Body of pancreas (tissue), 4 donors: ENCODE measurements at regions not wholly inside any gene's neighbourhood (a gene's known extent, or its start where the extent isn't known, plus 50 kb on each side); places are given as distances from the start of the nearest gene placed in this dataset.

ENCODE experiments used
- ATAC-seq: fragments of 150-250 bp; one replicate; pipeline ENCODE4 v1.9.1; 2016
- DNase-seq, 4 donors: peaks; one replicate each; pipeline ENCODE4 v3.0.0-alpha.2; 2019
- H3K27ac ChIP-seq, 4 donors: fragments of 200-600 bp; sonication (generic); 1 replicate in 3 of 4; 2 replicates in 1 of 4; pipeline versions ENCODE4 v1.5.1 to v1.6.1; 2016 to 2019; ENCODE audit warnings: mild to moderate bottlenecking in 1 of 4, mixed read lengths in 1 of 4, moderate library complexity in 1 of 4
- H3K27me3 ChIP-seq, 2 donors: fragments of 200-600 bp; sonication (generic); one replicate each; pipeline ENCODE4 v1.6.0; 2016; ENCODE audit warnings: mild to moderate bottlenecking in 1 of 2
- H3K36me3 ChIP-seq, 2 donors: fragments of 200-600 bp; sonication (generic); replicated peaks in 1 of 2; 2 replicates each; pipeline ENCODE4 v1.5.1; 2016; ENCODE audit warnings: low read depth in 2 of 2; ENCODE audit not compliant: insufficient read depth in 1 of 2
- H3K4me1 ChIP-seq: fragments of 200-600 bp; sonication (generic); one replicate; pipeline ENCODE4 v1.6.0; 2016
- H3K4me3 ChIP-seq, 2 donors: fragments of 200-600 bp; sonication (generic); 1 replicate in 1 of 2; 2 replicates in 1 of 2; pipeline ENCODE4 v1.5.1; 2016 to 2019
- H3K9me3 ChIP-seq, 3 donors: fragments of 200-600 bp; sonication (generic); 1 replicate in 2 of 3; 2 replicates in 1 of 3; pipeline ENCODE4 v1.5.1; 2016
- CTCF ChIP-seq, 7 experiments: fragments of 450-650 bp in 4 of 7; fragments of 200-600 bp in 3 of 7; sonication (generic) in 3 of 7; IDR thresholded peaks; one replicate each; pipeline ENCODE4 v1.5.1; 2016 to 2019; ENCODE audit warnings: antibody characterized with exemption in 7 of 7
- POLR2A ChIP-seq, 3 donors: fragments of 450-650 bp; IDR thresholded peaks; one replicate each; pipeline ENCODE4 v1.6.1; 2016; ENCODE audit warnings: antibody characterized with exemption in 3 of 3, mild to moderate bottlenecking in 2 of 3
- WGBS, 2 donors: methylation state at CpG; one replicate each; pipeline ENCODE4 v1.1.5; 2017; 5-methylcytosine and 5-hydroxymethylcytosine counted together
- intact Hi-C: fragments of 100-400 bp; cut with DNase I; formaldehyde crosslinking; loops from one replicate; pipeline ENCODE4 v1.15.1; 2023

- TF ChIP-seq CTCF (IDR thresholded peaks at IDR 0.05) = no peak
- no peak for TF ChIP-seq POLR2A (IDR thresholded peaks at IDR 0.05)
- Histone ChIP-seq H3K4me3 (no peak overlapping the region), H3K27ac (no peak overlapping the region), H3K27me3 (no peaks in the 10 kb centered on the region), H3K36me3 (no peaks in the 10 kb centered on the region), H3K9me3 (no peaks in the 10 kb centered on the region), H3K4me1 (no peaks in the 10 kb centered on the region)
- intact Hi-C loops = no loop called here
- 64 to 70% methylated on average over 7 of the region's 7 CpGs for WGBS, 2 donors
- ATAC-seq (no peak), DNase-seq (no peak)
Measured at GRCh38 chr5:126334760-126335159, 88.4 kb upstream of the GRAMD2B start.

- intact Hi-C loops = no loop called here
- no peak for ATAC-seq
- TF ChIP-seq CTCF (IDR thresholded peaks at IDR 0.05) = no peak
Measured at GRCh38 chr5:126335886-126336285, 87.3 kb upstream of the GRAMD2B start.

GRCh38 chr5:126338635-126339034, 84.6 kb upstream of the GRAMD2B start:
- intact Hi-C loops = no loop called here
- Histone ChIP-seq H3K9me3 (no peaks in the 10 kb centered on the region), H3K27ac (no peak overlapping the region), H3K4me3 (no peak overlapping the region), H3K4me1 (no peaks in the 10 kb centered on the region), H3K36me3 (no peaks in the 10 kb centered on the region), H3K27me3 (no peaks in the 10 kb centered on the region)
- no peak for ATAC-seq
- TF ChIP-seq POLR2A (IDR thresholded peaks at IDR 0.05) = no peak
- no peak for TF ChIP-seq CTCF (IDR thresholded peaks at IDR 0.05)
- DNase-seq = no peak
- WGBS, 2 donors = 57 to 66% methylated on average over 7 of the region's 7 CpGs

More at GRCh38 chr5:126335886-126336285, 87.3 kb upstream of the GRAMD2B start:
- Histone ChIP-seq H3K9me3 (no peaks in the 10 kb centered on the region), H3K4me3 (no peak overlapping the region), H3K36me3 (no peaks in the 10 kb centered on the region), H3K4me1 (no peaks in the 10 kb centered on the region), H3K27ac (no peak overlapping the region), H3K27me3 (no peaks in the 10 kb centered on the region)
- no peak for DNase-seq
- 45 to 47% methylated on average over 2 of the region's 2 CpGs for WGBS, 2 donors

GRCh38 chr5:126339215-126339805, 83.9 kb upstream of the GRAMD2B start:
- no peak overlapping the region for H3K27ac ChIP-seq
- WGBS, 2 donors = 17 to 20% methylated on average over 4 of the region's 4 CpGs
- ATAC-seq (peak; percentile 58), DNase-seq (peak; percentile 45 to 68 (median 58))
- H3K4me1 ChIP-seq = no peaks in the 10 kb centered on the region
- no peak overlapping the region for H3K4me3 ChIP-seq
- no peaks in the 10 kb centered on the region for H3K9me3 ChIP-seq
- no peaks in the 10 kb centered on the region for H3K27me3 ChIP-seq
- no peak for TF ChIP-seq POLR2A (IDR thresholded peaks at IDR 0.05)
- TF ChIP-seq CTCF (IDR thresholded peaks at IDR 0.05) = peak; percentile 53 to 95 (median 82)
- H3K36me3 ChIP-seq = no peaks in the 10 kb centered on the region
- intact Hi-C loops = no loop called here

- H3K27me3 ChIP-seq = no peaks in the 10 kb centered on the region
- no peaks in the 10 kb centered on the region for H3K9me3 ChIP-seq
- H3K4me1 ChIP-seq = no peaks in the 10 kb centered on the region
- H3K27ac ChIP-seq = no peak overlapping the region
- 26 to 33% methylated on average over 1 of the region's 1 CpG for WGBS, 2 donors
- ATAC-seq (no peak), DNase-seq (no peak)
- intact Hi-C loops = no loop called here
- H3K36me3 ChIP-seq = no peaks in the 10 kb centered on the region
- H3K4me3 ChIP-seq = no peak overlapping the region
- TF ChIP-seq POLR2A (IDR thresholded peaks at IDR 0.05) = no peak
- no peak for TF ChIP-seq CTCF (IDR thresholded peaks at IDR 0.05)
Measured at GRCh38 chr5:126341906-126342630, 81.1 kb upstream of the GRAMD2B start.
